CD8-positive, alpha-beta memory T cell (primary cell): ENCODE measurements at regions not wholly inside any gene's neighbourhood (a gene's known extent, or its start where the extent isn't known, plus 50 kb on each side); places are given as distances from the start of the nearest gene placed in this dataset.

ENCODE experiments used
- CTCF ChIA-PET: fragments of 350-600 bp; sonication (Branson Sonifier 250); formaldehyde crosslinking; loops from one replicate; lab custom pipeline; 2021; ENCODE audit warnings: antibody characterized with exemption; lab: Charles Lee
- POLR2A ChIA-PET: fragments of 350-600 bp; sonication (Branson Sonifier 250); formaldehyde crosslinking; loops from one replicate; lab custom pipeline; 2021; ENCODE audit warnings: antibody characterized with exemption; lab: Charles Lee
- DNase-seq, 5 donors: peaks; one replicate each; pipeline versions ENCODE4 v3.0.0 to v3.0.0-alpha.2; 2020 to 2022; ENCODE audit warnings: mixed read lengths in 1 of 5
- H3K27ac ChIP-seq: one replicate; pipeline ENCODE4 v1.7.0; 2013; ENCODE audit warnings: low read depth, mild to moderate bottlenecking, low read length, moderate library complexity
- H3K27me3 ChIP-seq: 2 replicates; pipeline ENCODE4 v1.7.0; 2013; ENCODE audit warnings: low read length, mild to moderate bottlenecking; ENCODE audit not compliant: insufficient read depth, poor library complexity, severe bottlenecking
- H3K36me3 ChIP-seq: 2 replicates; pipeline ENCODE4 v1.7.0; 2013; ENCODE audit warnings: mild to moderate bottlenecking, low read length, moderate library complexity; ENCODE audit not compliant: insufficient read depth
- H3K4me1 ChIP-seq: 2 replicates; pipeline ENCODE4 v1.7.0; 2013; ENCODE audit warnings: mild to moderate bottlenecking, low read length, moderate library complexity; ENCODE audit not compliant: insufficient read depth
- H3K4me3 ChIP-seq: 2 replicates; pipeline ENCODE4 v1.7.0; 2013; ENCODE audit warnings: mild to moderate bottlenecking, low read length
- H3K9me3 ChIP-seq: 2 replicates; pipeline ENCODE4 v1.7.0; 2013; ENCODE audit warnings: mild to moderate bottlenecking, low read length
- H3K27ac Mint-ChIP-seq, 8 donors: one replicate each; pipeline ENCODE4 v1.8.0; 2020 to 2021; ENCODE audit warnings: mixed read lengths in 8 of 8, mild to moderate bottlenecking in 6 of 8, inconsistent platforms in 3 of 8, moderate library complexity in 3 of 8
- H3K27me3 Mint-ChIP-seq, 2 donors: one replicate each; pipeline ENCODE4 v1.8.0; 2020 to 2021; ENCODE audit warnings: mixed read lengths in 2 of 2, mild to moderate bottlenecking in 1 of 2, moderate library complexity in 1 of 2
- H3K36me3 Mint-ChIP-seq, 3 donors: one replicate each; pipeline ENCODE4 v1.8.0; 2020 to 2021; ENCODE audit warnings: mixed read lengths in 3 of 3, inconsistent platforms in 1 of 3, mild to moderate bottlenecking in 1 of 3
- H3K4me1 Mint-ChIP-seq, 3 donors: one replicate each; pipeline ENCODE4 v1.8.0; 2020 to 2021; ENCODE audit warnings: mixed read lengths in 3 of 3, inconsistent platforms in 1 of 3, mild to moderate bottlenecking in 1 of 3
- H3K4me3 Mint-ChIP-seq, 7 donors: one replicate each; pipeline ENCODE4 v1.8.0; 2020 to 2021; ENCODE audit warnings: mixed read lengths in 7 of 7, mild to moderate bottlenecking in 6 of 7, moderate library complexity in 4 of 7, inconsistent platforms in 2 of 7
- H3K9me3 Mint-ChIP-seq, 5 donors: one replicate each; pipeline ENCODE4 v1.8.0; 2020 to 2022; ENCODE audit warnings: mixed read lengths in 5 of 5, mild to moderate bottlenecking in 3 of 5, moderate library complexity in 2 of 5, inconsistent platforms in 1 of 5

- Histone ChIP-seq H3K27me3 (no peaks in the 10 kb centered on the region), H3K9me3 (no peaks in the 10 kb centered on the region), H3K4me1 (no peaks in the 10 kb centered on the region), H3K4me3 (no peak overlapping the region), H3K36me3 (no peaks in the 10 kb centered on the region), H3K27ac (no peak overlapping the region)
- Mint-ChIP-seq H3K4me1 (no peaks in the 10 kb centered on the region), H3K27me3 (peaks cover 0 to 2% of the 10 kb centered on the region in 2 donors), H3K4me3 (no peak overlapping the region), H3K27ac (peak overlapping the region in 1 of 8 donors; percentile 41), H3K9me3 (peaks cover 6 to 24% (median 10%) of the 10 kb centered on the region in 5 donors), H3K36me3 (no peaks in the 10 kb centered on the region)
- ChIA-PET CTCF (no interaction called here), POLR2A (no interaction called here)
- no peak for DNase-seq
Measured at GRCh38 chr4:187811591-187811990, 184.0 kb upstream of the ZFP42 start.

DNA sequence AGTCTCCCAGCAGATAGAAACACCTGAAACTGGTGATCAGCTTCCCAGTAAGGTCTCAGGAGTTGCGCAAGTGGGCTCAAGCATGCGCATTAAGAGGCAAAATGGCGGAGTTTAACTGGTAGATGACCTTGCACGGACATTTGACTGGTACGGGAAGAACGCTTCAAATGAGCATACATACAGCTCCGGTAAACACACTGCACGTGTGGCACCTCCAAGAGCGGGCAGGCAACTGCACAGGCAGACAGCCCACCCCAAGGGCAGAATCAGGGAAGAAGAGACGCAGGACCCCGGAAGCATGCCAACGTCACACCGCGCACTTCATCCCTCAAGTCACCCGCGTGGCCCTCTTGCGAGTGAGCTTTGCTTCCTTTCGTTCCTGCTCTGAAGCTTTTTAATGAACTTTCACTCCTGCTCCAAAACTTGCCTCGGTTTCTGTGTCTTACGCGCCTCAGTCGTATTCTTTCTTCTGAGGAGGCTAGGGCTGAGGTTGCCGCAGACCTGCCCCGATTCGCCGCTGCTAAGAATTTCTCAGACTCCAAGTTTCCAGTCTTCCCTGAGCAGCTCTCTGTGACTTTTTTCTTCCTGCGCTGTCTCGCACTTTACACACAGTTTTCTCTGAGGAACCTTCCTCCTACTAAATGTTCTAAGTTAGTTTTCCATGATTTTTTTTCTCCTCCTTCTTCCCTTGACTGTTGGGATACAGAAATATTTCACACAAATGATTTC, 180.7 kb upstream of the ZFP42 start:
- Mint-ChIP-seq H3K4me1 (no peaks in the 10 kb centered on the region), H3K27me3 (no peaks in the 10 kb centered on the region), H3K4me3 (peak overlapping the region in 3 of 7 donors; percentile 25 to 59 (median 47)), H3K27ac (peak overlapping the region in 1 of 8 donors; percentile 71), H3K36me3 (no peaks in the 10 kb centered on the region), H3K9me3 (peaks cover under 1 to 17% (median 6%) of the 10 kb centered on the region in 5 donors)
- Histone ChIP-seq H3K27ac (no peak overlapping the region), H3K4me3 (no peak overlapping the region), H3K27me3 (no peaks in the 10 kb centered on the region), H3K9me3 (no peaks in the 10 kb centered on the region), H3K4me1 (no peaks in the 10 kb centered on the region), H3K36me3 (no peaks in the 10 kb centered on the region)
- DNase-seq, result peak in 1 of 5 donors; percentile 24
- ChIA-PET POLR2A (no interaction called here), CTCF (no interaction called here)

DNA sequence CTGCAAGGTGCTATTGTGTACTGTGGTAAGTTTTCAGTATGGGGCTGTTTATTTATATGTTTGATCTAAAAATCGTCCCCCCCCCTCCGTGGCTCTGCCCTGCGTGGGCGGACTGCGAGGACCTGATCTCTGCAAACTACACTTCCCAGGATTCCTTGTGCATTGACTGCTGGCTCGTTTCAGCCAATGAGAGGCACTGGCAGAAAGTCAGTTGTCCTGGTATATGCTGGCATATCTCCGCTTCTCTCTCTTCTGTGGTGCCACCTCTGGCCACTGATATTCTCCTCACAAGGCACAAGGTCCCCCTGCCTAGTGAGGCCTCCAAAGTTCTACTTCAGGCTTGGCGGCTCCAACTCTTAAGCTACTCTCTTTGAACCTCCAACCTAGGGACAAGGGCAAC, 168.8 kb upstream of the ZFP42 start:
- Mint-ChIP-seq H3K27ac (no peak overlapping the region), H3K9me3 (peaks cover 2 to 31% (median 24%) of the 10 kb centered on the region in 5 donors), H3K4me3 (no peak overlapping the region), H3K27me3 (no peaks in the 10 kb centered on the region), H3K4me1 (no peaks in the 10 kb centered on the region), H3K36me3 (no peaks in the 10 kb centered on the region)
- H3K27me3 ChIP-seq, result no peaks in the 10 kb centered on the region
- CTCF ChIA-PET, result no interaction called here
- H3K9me3 ChIP-seq, result no peaks in the 10 kb centered on the region
- no peaks in the 10 kb centered on the region for H3K36me3 ChIP-seq
- no peak overlapping the region for H3K27ac ChIP-seq
- H3K4me3 ChIP-seq, result no peak overlapping the region
- DNase-seq, result no peak
- POLR2A ChIA-PET, result no interaction called here
- H3K4me1 ChIP-seq, result no peaks in the 10 kb centered on the region

DNA sequence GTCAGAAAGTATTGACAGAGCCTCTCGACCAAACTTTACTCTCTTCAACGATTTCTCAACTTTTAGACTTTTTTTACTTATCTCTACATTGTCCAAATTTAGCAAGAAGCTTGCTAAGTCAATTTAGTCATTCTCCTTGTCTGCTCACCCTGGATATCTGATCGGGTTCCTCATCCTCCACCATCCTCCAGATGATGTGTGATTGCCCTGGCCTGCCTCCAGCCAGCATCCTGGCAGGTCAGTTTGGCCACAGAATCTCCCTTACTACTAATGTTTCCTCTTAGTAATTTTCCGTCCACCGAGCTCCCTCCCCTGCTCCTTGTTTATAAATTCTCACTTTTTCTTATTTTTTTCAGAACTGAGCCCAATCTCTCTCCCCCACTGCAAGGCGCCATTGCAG, 167.9 kb upstream of the ZFP42 start:
- Mint-ChIP-seq H3K9me3 (peaks cover 2 to 31% (median 22%) of the 10 kb centered on the region in 5 donors), H3K36me3 (no peaks in the 10 kb centered on the region), H3K27me3 (no peaks in the 10 kb centered on the region), H3K4me3 (no peak overlapping the region), H3K4me1 (no peaks in the 10 kb centered on the region), H3K27ac (no peak overlapping the region)
- Histone ChIP-seq H3K27me3 (no peaks in the 10 kb centered on the region), H3K4me1 (no peaks in the 10 kb centered on the region), H3K4me3 (no peak overlapping the region), H3K9me3 (no peaks in the 10 kb centered on the region), H3K36me3 (no peaks in the 10 kb centered on the region), H3K27ac (no peak overlapping the region)
- CTCF ChIA-PET, result no interaction called here
- no peak for DNase-seq
- POLR2A ChIA-PET, result no interaction called here

DNA sequence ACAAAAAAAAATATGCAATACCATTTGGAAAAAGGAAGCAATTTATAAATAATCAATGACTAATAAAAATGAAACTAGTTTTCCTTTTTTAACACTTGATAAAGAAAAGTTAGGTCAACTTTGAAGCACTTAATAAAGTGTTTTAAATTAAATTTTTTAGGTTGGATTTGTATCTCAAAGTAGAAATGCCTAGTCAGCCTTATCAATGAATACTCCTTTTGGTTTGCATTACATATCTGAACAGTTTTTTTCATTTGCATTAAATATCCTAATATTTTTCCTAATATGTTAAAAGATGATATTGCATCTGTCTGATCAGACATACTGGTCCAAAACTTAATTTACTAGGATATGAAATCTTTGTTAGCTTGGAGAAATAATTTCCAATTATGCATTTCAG, 155.8 kb upstream of the ZFP42 start:
- H3K9me3 ChIP-seq, result no peaks in the 10 kb centered on the region
- ChIA-PET CTCF (no interaction called here), POLR2A (no interaction called here)
- peaks cover 10 to 34% (median 19%) of the 10 kb centered on the region in 5 donors for H3K9me3 Mint-ChIP-seq
- H3K36me3 Mint-ChIP-seq, result no peaks in the 10 kb centered on the region
- H3K4me3 ChIP-seq, result no peak overlapping the region
- H3K4me1 ChIP-seq, result no peaks in the 10 kb centered on the region
- no peak overlapping the region for H3K27ac Mint-ChIP-seq
- no peaks in the 10 kb centered on the region for H3K27me3 Mint-ChIP-seq
- DNase-seq, result no peak
- H3K4me3 Mint-ChIP-seq, result no peak overlapping the region
- H3K27ac ChIP-seq, result no peak overlapping the region
- H3K27me3 ChIP-seq, result no peaks in the 10 kb centered on the region
- no peaks in the 10 kb centered on the region for H3K4me1 Mint-ChIP-seq
- no peaks in the 10 kb centered on the region for H3K36me3 ChIP-seq

DNA sequence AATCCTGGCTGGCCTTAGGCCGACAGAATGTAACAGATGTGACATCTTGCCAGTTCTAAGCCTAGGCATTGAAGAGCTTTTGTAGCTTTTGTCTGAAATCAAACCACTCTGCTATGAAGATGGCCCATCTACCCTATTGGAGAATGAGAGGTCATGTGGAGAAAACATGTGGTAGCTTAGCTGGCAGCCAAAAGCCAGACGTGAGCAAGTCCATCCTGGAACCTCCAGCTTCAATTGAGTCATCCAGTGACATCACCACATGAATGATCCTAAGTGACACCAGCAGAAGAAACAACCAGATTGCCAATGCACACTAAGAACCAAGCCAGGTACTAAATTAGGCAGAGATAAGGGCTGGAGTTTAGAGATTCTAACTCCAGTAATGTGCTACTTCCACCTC, 154.8 kb upstream of the ZFP42 start:
- CTCF ChIA-PET, result no interaction called here

DNA sequence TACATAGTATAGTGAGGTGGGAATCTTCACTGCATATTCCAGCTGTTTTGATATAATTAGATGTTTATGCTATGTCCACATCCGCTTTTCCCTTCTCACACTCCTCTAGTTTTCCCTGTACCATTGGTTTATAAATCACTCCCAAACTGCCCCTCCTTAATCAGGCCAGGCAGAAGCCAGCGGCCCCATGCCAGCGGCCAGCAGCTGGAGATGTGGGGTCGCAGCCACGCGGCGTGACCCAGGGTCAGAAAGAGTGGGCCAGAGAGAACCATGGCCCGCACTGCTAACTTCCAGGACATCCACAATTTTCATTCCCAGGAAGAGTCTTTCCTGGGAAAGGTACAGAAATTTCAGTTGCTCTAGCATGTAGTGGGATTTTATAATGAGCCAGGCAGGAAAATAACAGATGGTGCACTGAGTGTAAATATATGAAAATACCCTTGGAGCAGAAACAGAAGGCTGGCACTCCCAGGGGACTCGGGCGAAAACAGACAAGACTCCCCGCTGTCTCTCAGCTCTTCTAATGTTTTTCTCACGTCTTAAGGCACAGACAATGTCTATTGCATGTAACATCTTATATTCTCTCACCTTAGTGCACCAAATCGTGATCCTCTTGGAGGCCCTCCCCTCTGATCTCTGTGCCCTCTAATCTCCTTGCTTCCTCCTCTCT, 145.9 kb upstream of the ZFP42 start:
- POLR2A ChIA-PET, result no interaction called here
- CTCF ChIA-PET, result no interaction called here
- Mint-ChIP-seq H3K4me1 (no peaks in the 10 kb centered on the region), H3K36me3 (no peaks in the 10 kb centered on the region), H3K27me3 (no peaks in the 10 kb centered on the region), H3K4me3 (no peak overlapping the region), H3K27ac (no peak overlapping the region), H3K9me3 (peaks cover 14 to 34% (median 16%) of the 10 kb centered on the region in 5 donors)
- H3K9me3 ChIP-seq, result no peaks in the 10 kb centered on the region
- no peaks in the 10 kb centered on the region for H3K27me3 ChIP-seq
- DNase-seq, result no peak
- H3K36me3 ChIP-seq, result no peaks in the 10 kb centered on the region
- no peak overlapping the region for H3K27ac ChIP-seq
- no peak overlapping the region for H3K4me3 ChIP-seq
- H3K4me1 ChIP-seq, result no peaks in the 10 kb centered on the region

More for the DNA sequence above, 154.8 kb upstream of the ZFP42 start:
- no peaks in the 10 kb centered on the region for H3K27me3 Mint-ChIP-seq
- H3K27ac Mint-ChIP-seq, result no peak overlapping the region
- Histone ChIP-seq H3K27me3 (no peaks in the 10 kb centered on the region), H3K27ac (no peak overlapping the region), H3K4me3 (no peak overlapping the region), H3K9me3 (no peaks in the 10 kb centered on the region), H3K36me3 (no peaks in the 10 kb centered on the region), H3K4me1 (no peaks in the 10 kb centered on the region)
- H3K4me1 Mint-ChIP-seq, result no peaks in the 10 kb centered on the region
- H3K4me3 Mint-ChIP-seq, result no peak overlapping the region
- H3K9me3 Mint-ChIP-seq, result peaks cover 16 to 40% (median 20%) of the 10 kb centered on the region in 5 donors
- H3K36me3 Mint-ChIP-seq, result no peaks in the 10 kb centered on the region
- POLR2A ChIA-PET, result no interaction called here
- DNase-seq, result no peak

DNA sequence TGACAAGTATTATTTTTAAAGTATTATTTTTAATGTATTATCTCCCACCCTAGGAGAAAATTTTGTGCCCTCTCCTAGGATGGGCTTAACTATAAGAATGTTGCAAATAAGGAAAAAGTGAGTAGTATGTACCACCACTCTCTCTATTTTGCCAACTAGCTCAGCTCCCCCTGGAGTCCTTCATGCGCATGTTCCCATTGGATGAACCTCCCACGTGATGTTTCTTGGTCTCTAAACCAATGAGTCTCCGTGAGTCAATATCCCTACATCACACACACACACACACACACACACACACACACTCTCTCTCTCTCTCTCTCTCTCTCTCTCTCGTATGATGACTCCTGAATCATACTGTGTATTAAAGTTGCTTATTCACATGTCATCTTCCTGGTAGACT, 129.7 kb upstream of the ZFP42 start:
- Histone ChIP-seq H3K36me3 (no peaks in the 10 kb centered on the region), H3K9me3 (no peaks in the 10 kb centered on the region), H3K4me3 (no peak overlapping the region), H3K4me1 (no peaks in the 10 kb centered on the region), H3K27ac (no peak overlapping the region), H3K27me3 (no peaks in the 10 kb centered on the region)
- no peak for DNase-seq
- H3K4me3 Mint-ChIP-seq, result no peak overlapping the region
- ChIA-PET CTCF (no interaction called here), POLR2A (no interaction called here)
- no peak overlapping the region for H3K27ac Mint-ChIP-seq
- peaks cover 2 to 14% (median 6%) of the 10 kb centered on the region in 5 donors for H3K9me3 Mint-ChIP-seq
- H3K27me3 Mint-ChIP-seq, result no peaks in the 10 kb centered on the region
- H3K36me3 Mint-ChIP-seq, result no peaks in the 10 kb centered on the region
- no peaks in the 10 kb centered on the region for H3K4me1 Mint-ChIP-seq
